Sigmoid colon (tissue), 4 donors: ENCODE measurements at regions not wholly inside any gene's neighbourhood (a gene's known extent, or its start where the extent isn't known, plus 50 kb on each side); places are given as distances from the start of the nearest gene placed in this dataset.

Experiments
- EP300 ChIP-seq, 4 donors: sonication (generic); formaldehyde crosslinking; IDR thresholded peaks; one replicate each; pipeline ENCODE4 v1.6.1; 2017; ENCODE audit warnings: antibody characterized with exemption in 4 of 4
- POLR2A ChIP-seq, 2 donors: fragments of 450-650 bp; IDR thresholded peaks; one replicate each; pipeline ENCODE4 v1.6.1; 2016; ENCODE audit warnings: antibody characterized with exemption in 2 of 2, mild to moderate bottlenecking in 2 of 2, moderate library complexity in 2 of 2
- TF ChIP-seq, protein P1 (sequence below), 4 experiments: fragments of 450-650 bp in 3 of 4; fragments of 200-600 bp in 1 of 4; IDR thresholded peaks; one replicate each; pipeline ENCODE4 v1.5.1; 2016 to 2019; ENCODE audit warnings: antibody characterized with exemption in 4 of 4, mild to moderate bottlenecking in 3 of 4, moderate library complexity in 2 of 4

DNA sequence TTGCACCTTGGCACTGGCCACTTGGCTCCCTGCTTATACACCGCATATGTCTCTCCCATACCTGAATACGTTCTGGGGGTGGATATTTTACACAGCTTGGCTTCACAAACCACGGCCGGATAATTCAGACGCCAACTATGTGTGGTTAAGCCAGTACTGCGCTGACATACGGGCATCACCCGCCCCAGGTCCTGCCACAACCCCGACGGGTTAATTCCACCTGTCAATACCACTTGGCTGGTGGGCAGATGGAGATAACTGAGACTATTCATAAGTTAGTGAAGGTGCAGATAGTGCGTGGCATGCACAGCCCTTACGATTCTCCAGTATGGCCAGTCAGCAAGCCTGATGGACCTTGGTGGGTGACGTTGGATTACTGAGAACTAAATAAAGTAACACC lies 696.3 kb upstream of the AGA start:
- TF ChIP-seq, protein P1, sequence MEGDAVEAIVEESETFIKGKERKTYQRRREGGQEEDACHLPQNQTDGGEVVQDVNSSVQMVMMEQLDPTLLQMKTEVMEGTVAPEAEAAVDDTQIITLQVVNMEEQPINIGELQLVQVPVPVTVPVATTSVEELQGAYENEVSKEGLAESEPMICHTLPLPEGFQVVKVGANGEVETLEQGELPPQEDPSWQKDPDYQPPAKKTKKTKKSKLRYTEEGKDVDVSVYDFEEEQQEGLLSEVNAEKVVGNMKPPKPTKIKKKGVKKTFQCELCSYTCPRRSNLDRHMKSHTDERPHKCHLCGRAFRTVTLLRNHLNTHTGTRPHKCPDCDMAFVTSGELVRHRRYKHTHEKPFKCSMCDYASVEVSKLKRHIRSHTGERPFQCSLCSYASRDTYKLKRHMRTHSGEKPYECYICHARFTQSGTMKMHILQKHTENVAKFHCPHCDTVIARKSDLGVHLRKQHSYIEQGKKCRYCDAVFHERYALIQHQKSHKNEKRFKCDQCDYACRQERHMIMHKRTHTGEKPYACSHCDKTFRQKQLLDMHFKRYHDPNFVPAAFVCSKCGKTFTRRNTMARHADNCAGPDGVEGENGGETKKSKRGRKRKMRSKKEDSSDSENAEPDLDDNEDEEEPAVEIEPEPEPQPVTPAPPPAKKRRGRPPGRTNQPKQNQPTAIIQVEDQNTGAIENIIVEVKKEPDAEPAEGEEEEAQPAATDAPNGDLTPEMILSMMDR (IDR thresholded peaks at IDR 0.05): no peak
- TF ChIP-seq POLR2A (IDR thresholded peaks at IDR 0.05) (no peak), EP300 (IDR thresholded peaks at IDR 0.05) (no peak)
